GM18499 (cell line): ENCODE measurements at regions not wholly inside any gene's neighbourhood (a gene's known extent, or its start where the extent isn't known, plus 50 kb on each side); places are given as distances from the start of the nearest gene placed in this dataset.
"Not testable (repeated sequence)": the region's sequence is repeated elsewhere in the genome, so short reads cannot be mapped to it uniquely, and the experiment has no call there.

Experiments used
- ATAC-seq: cut with Tn5 transposase; IDR thresholded peaks from one replicate; pipeline ENCODE4 v1.9.1; 2021; ENCODE audit warnings: moderate number of reproducible peaks; ENCODE audit not compliant: insufficient read depth, unreplicated experiment

DNA sequence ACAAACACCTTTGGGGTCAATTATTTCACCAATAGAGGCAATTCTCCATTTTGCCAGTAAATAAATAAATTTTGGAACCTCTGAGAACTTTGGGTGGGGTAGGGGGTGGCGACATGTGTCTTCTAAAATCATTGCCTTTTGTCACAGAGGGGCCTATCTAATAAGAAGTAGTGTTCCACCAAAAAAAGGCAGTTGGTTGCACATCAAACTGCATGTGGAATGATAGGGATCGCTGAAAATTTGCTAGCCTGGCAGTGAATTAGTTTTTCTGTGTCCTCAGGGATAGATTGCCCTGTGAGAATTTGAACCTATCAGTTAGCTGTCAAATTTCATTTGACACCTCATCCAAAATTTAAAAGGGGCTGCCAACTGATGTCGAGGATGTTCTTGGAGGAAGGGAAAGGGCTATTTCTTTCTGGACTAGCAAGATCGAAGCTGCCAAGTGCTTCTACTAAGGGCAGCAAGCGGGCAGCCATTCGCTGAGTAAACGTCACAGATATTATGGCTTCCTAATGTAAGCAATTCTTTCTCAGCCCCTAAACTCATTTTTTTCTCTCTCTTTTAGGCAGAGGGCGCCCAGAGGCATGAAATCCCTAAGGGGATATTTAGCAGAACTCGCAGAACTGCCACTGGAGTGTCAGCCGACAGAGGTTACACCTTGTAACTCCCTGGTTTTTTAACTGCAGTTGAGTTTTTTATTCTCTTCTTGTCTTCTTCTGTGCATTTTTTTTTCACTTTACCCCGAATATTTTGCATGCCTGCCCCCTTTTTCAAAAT, 2208.1 kb upstream of the WWC1 start:
- ATAC-seq = no peak

DNA sequence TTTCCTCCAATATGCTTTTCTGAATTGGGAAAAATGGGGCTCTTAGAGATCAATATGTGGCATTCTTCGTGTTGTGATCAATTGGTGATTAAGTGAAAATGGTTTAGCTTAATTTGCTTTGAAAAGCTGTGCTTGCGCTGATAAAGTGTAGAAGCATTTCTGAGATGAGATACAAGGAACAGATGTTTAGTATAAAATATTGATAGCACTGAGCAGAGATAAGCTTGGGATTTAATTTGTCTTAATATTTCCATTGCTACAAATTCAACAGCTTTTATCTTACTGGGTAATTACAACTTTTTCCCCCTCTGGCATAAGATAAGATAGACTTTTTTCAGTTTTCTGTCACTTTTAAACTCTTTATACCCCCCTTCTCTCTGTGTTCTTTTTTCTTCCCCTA, 2204.9 kb upstream of the WWC1 start:
- no peak for ATAC-seq

DNA sequence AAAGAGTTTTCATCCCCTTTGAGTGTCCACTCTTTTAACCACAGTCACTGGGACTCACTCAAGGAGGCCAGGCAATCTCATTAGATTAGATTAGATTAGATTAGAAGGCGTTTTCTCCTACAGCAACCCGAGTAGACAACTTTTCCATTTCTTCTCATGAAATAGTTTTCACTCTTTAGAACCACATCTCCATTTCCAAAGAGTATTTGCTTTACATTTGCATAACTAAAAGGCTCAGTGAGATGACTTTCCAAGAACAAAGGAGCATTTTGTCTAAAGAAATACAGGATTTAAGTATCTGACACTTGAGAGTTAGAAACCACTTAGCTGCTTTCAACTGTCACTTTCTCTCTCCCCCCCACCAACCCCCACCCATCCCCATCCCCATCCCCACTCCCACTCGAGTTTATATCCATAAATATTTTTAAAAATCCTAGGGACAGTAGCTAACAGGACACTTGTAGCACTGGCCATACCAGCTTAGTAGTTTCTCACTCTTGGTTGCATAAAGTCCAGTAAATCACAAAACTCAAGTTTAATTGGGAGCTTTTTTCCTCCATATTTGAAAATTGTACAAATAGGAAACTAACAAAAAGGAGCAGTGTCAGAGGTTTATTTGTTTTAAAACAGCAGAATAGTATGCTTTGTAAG, 2202.9 kb upstream of the WWC1 start:
- ATAC-seq = no peak

DNA sequence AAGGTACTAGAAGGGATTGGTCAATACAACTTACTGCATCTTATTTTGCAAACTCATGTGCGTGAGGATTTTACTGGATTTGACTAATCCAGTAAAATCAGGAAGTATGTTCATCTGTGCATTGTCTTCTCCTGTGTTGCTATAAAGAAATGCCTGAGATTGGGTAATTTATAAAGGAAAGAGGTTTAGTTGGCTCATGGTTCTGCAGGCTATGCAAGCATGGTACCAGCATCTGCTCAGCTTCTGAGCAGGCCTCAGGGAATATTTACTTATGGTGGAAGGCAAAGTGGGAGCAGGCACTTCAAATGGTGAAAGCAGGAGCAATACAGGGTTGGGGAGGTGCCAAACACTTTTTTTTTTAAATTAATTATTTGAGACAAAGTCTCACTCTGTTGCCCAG, 2199.5 kb upstream of the WWC1 start:
- ATAC-seq = no peak

DNA sequence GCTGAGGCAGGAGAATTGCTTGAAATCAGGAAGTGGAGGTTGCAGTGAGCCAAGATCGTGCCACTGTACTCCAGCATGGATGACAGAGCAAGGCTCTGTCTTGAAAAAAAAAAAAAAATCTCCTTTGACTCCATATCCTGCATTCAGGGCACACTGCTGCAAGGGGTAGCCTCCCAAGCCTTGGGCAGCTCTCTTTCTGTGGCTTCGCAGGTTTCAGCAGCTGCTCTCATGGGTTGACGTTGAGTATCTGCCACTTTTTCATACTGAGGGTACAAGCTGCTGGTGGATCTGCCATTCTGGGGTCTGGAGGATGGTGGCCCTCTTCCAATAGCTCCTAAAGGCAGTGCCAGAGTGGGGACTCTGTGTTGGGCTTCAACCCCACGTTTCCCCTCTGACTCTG, 2198.1 kb upstream of the WWC1 start:
- no peak for ATAC-seq

DNA sequence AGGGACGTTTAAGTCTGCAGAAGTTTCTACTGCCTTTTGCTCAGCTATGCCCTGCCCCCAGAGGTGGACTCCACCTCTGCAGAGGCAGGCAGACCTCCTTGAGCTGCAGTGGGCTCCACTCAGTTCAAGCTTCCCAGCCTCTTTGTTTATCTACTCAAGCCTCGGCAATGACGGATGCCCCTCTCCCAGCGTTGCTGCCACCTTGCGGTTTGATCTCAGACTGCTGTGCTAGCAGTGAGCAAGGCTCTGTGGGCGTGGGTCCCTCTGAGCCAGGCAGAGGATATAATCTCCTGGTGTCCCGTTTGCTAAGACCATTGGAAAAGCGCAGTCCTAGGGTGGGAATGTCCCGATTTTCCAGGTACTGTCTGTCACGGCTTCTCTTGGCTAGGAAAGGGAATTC, 2188.5 kb upstream of the WWC1 start:
- ATAC-seq = no peak

DNA sequence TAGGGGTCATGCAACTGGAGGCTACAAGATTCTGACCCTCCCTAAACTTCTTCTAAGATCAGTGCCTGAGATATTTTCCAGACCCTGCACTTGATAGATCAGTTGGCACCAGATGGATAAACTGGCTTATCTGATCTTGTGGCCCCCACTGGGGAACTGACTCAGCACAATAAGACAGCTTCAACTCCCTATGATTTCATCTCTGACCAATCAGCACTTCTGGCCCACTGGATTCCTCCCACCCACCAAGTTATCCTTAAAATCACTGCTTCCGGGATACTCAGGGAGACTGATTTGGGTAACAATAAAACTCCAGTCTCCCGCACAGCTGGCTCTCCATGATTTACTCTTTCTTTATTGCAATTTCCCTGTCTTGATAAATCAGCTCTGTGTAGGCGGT, 2180.4 kb upstream of the WWC1 start:
- ATAC-seq = no peak

DNA sequence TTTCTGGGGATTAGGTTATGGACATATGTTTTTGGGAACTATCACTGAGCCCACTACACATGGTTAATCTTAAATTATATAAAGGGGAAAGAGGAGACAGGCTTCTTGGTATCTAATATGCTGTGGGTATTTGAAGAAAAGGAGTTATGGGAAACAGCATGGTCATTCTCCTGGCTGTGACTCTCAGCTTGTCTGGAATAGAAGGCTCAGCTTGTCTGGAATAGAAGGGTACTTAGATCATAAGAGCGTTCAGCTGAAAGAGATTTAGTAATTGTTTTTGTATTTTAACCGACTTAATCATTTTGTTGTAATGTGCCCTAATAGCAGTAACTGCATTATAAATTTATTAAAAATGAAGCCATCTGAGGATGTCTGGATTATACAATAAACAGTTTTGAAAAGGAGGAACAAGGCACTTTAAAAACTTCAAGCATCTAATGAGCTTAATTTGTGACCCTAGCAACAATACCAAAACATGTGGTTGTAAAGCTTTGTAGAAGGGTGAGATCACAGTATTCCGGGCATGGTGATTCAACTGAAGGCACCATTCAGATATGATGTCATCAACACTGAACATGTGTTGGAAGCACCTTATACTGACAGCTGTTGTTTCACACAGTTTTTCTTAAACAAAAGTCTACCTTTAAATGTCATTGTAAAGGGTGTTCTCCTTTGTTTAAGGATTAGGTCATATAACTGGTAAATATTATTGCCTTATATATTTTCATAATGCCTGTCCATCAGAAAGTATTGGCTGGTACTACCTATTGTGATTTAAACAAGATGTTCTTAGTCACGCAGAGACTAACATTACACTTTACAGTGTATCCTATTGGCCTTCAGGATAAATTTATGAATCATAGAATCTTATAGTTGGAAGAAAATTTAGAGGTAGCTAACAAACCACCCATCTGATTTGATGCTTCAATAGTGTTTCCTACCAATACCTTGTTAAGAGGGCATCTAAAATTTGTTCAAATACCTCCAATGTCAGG, 2174.1 kb upstream of the WWC1 start:
- no peak for ATAC-seq

DNA sequence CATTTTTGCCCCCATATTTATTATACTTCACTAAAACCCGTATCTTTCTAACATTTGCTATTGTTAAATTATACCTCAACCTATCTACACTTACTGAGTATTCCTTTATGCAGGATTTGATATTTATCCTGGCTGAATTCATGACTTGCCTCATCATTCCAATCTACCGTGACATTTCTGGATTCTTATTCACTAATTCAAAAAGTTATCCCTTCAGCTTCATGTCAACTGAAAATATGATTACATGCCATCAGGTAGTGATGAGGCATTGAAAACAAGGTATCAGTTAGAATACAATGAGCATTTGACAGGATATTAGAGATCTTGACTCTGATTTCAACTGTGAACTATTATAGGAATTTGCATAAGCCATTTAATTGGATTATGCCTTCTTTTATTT, 2171.9 kb upstream of the WWC1 start:
- ATAC-seq = no peak

DNA sequence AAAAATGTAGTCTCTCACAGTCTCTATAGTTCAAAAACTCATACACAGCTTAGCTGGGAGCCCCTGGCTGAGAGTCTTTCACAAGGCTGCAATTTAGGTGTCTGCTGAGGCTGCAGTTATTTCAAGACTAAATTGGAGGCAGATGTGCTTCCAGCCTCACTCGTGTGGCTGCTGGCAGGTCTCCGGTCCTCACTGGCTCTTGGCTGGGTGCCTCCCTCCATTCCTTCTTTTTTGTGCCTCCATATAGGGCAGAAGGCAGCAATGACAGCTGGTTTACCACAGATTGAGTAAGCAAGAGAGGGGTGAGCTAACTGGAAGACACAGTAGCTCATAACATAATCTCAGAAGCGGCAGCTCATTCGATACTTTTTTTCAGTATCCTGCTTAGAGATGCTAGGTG, 2167.7 kb upstream of the WWC1 start:
- no peak for ATAC-seq

DNA sequence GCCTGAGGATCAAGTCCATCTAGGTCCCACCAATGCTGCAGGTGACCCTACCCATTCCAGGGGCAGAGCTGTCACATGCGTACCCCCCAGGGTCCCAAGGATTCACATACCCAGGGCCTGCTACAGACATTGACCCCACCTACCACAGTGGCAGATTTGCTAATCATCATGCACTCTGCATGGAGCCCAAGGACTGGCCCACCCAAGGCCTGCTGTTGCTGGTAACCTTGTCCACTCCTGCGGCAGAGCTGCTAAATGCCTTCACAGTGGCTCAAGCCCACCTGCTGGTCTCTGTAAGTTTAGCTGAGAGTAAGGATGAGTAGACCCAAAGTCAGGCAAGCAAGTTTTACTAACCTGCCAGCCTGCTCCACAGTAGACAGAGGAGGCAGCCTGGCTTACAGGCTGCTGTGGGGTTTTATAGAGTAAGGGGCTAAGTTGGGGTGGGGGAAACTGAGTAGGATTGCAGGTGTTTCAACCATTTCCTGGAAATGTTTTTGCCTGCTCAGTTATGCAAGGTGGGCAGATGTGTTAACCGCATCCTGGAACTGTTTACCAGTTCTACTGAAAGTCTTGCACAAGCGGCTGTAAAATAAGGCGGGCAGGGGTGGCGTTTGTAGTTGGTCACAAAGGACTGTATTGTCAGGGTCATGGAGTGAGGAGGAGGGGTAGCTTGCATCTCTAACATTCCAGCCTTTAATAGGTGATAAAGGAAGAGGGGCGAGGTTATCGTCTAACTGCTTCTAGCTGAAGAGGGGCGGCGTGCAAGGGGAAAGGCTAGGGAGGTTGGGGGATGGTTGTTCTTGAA, 2163.5 kb upstream of the WWC1 start:
- no peak for ATAC-seq

DNA sequence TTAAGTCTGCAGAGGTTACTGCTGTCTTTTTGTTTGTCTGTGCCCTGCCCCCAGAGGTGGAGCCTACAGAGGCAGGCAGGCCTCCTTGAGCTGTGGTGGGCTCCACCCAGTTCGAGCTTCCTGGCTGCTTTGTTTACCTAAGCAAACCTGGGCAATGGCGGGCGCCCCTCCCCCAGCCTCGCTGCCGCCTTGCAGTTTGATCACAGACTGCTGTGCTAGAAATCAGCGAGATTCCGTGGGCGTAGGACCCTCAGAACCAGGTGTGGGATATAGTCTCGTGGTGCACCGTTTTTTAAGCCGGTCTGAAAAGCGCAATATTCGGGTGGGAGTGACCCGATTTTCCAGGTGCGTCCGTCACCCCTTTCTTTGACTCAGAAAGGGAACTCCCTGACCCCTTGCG, 2146.3 kb upstream of the WWC1 start:
- not testable (repeated sequence) for ATAC-seq

DNA sequence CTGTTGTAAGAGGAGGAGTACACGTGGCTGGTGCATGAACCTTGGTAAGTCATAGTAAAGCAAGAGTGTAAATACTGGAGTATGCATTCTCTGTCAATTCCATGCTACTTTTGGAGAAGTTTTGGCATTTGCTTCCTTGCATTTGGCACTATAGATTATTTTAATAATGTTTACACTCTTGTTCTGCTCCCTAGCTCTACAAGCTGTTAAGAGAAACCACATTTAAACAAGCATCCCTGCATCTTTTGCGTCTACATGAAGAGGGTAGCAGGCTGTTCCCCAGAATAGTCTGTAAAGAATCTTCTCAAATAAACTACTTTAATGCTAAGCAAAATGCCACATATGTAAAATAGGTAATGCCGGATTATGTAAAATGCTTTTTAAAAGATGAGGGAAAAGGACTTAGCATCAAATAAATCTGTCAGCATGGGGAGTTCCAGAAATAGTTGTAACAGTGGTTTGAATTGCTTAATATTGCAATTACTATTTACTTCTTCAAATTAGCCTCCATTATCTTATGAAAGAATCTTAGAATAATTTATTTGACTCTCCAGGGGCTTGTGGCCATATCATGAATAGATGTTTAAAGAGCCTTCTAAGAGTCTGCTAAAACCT, 2127.3 kb upstream of the WWC1 start:
- ATAC-seq = no peak

DNA sequence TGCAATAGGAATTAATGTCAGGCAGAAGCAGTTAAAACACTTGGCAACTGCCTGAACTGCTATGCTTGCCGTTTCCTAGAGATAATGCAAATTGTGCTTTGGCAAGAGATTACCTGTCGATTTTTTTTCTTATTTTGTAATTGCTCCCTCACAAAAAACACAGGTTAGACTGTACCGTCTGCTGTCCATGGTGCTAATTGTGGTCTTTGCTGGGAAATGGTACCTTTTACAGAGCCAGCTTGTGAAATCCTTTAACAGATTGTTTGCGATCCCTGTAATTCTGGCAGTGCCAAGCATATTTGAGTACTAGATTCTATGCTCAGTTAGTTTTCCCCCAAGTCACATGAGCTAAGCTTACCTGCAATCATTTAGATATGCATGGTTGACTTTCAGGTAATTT, 2125.8 kb upstream of the WWC1 start:
- no peak for ATAC-seq

DNA sequence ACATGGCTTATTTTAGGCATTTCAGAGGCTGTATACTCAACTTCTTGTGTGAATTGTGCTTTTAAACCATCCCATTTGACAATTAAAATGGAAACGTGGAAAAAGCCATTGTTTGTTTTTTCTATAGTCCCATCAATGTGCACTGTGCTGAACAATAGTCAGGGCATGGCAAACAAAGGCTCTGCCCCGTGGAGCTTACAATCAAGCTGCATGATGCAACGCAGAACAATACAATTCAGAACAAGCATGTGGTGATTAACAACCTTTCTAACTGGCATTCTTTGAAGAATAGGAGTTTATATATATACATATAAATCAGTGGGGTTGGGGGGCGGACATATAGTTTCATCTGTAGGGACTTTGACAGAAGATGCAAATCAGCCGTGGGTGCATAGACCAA, 2125.4 kb upstream of the WWC1 start:
- no peak for ATAC-seq

DNA sequence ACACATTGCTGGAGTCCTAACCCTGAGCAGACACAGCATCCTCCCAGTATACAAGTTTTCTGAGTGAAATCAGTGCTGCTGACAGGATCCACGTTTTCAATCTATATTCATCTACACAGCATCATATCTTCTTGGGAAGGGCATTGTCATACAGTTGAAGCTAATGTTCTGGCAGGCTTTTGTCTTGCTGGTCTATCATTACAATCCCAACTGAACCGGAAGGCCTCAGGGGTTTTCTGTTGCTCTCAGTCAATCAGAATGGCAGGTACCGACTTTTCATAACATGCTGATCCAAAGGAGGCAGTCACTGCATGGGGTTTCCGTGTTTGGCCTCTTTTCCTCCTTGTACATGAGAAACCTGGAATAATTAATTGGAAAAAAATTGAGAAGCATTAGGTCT, 2118.8 kb upstream of the WWC1 start:
- ATAC-seq = no peak

DNA sequence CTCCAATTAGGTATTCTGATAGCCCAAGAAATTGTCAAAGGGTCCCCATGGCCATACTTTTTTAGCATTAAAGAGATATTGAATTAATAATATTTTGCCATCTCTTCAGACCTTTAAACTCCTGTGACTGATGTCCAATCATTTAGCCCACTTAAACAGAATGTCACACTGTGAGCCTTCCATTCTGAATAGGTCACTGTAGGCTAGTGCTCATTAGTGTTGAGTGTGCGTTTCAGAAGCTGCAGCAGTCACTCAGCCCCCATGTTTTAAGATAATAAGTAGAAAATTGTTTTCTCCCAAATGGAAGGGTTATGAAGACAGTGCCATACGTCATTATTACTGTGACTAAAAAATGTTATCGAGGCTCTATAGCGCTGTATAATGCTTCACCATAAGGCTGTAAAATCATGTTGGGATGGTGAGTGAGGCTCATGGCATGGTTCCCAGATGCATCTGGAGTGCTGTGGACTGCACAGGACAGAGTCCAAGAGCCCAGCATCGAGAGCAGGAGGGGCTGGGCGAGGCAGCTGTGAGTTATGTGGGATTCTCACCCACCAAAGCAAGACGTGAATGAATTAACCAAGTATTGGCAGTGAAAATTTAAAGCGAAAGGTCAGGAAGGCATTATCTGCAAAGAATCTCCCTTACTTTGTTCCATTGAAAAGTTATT, 2112.9 kb upstream of the WWC1 start:
- ATAC-seq = no peak

DNA sequence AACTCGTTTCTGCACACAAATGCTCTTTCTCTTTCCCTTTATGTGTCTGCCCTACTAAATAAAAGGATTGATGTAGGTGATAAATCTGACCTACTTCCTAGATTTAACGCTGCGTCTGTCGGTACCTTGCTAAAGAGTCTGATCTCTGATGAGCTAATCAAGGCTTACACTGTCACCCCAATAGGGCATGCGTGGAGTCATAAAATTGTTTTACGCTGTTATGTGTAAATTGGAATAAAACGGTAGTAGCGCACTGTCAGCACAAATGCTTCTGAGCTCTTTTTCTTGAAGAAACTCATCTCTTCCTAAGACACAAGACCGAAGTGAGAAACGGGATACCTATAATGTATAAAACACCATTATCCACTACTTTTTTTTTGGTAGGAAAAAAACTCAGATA, 2106.3 kb upstream of the WWC1 start:
- no peak for ATAC-seq
